A673 (cell line): ENCODE measurements at regions not wholly inside any gene's neighbourhood (a gene's known extent, or its start where the extent isn't known, plus 50 kb on each side); places are given as distances from the start of the nearest gene placed in this dataset.
"Not testable (repeated sequence)": the region's sequence is repeated elsewhere in the genome, so short reads cannot be mapped to it uniquely, and the experiment has no call there.

Experiments
- BruUV-seq: library from RNA; stranded (reverse); fragments of 400-500 nt; replicated peaks from 2 replicates; lab custom pipeline; 2021; lab: Mats Ljungman, UMichigan
- CTCF ChIA-PET: fragments of 300-600 bp; sonication (Branson Sonifier 250); formaldehyde crosslinking; loops from one replicate; lab custom pipeline; 2022; ENCODE audit warnings: antibody characterized with exemption; lab: Charles Lee
- POLR2A ChIA-PET: fragments of 300-600 bp; sonication (Branson Sonifier 250); formaldehyde crosslinking; loops from one replicate; lab custom pipeline; 2022; ENCODE audit warnings: antibody characterized with exemption; ENCODE audit not compliant: low non-redundant PET; lab: Charles Lee
- DNase-seq: peaks from one replicate; pipeline ENCODE4 v3.0.0-alpha.2; 2015; ENCODE audit warnings: low spot score
- H3K27ac ChIP-seq: fragments of 200-600 bp; sonication (generic); 2 replicates; pipeline ENCODE4 v1.5.1; 2016; ENCODE audit warnings: mixed run types, low read depth, mild to moderate bottlenecking, mixed read lengths, antibody characterized with exemption, low read length; ENCODE audit not compliant: poor library complexity, severe bottlenecking
- H3K27me3 ChIP-seq: fragments of 200-600 bp; sonication (generic); replicated peaks from 2 replicates; pipeline ENCODE4 v1.6.1; 2017; ENCODE audit warnings: mixed run types, low read depth, mild to moderate bottlenecking, mixed read lengths, antibody characterized with exemption, low read length; ENCODE audit not compliant: insufficient read depth, poor library complexity
- H3K36me3 ChIP-seq: fragments of 200-600 bp; sonication (generic); 2 replicates; pipeline ENCODE4 v1.6.1; 2016; ENCODE audit warnings: mixed run types, mild to moderate bottlenecking, mixed read lengths, antibody characterized with exemption, low read length; ENCODE audit not compliant: insufficient read depth, poor library complexity, severe bottlenecking
- H3K4me1 ChIP-seq: fragments of 200-600 bp; sonication (generic); 2 replicates; pipeline ENCODE4 v1.6.1; 2017; ENCODE audit warnings: mixed run types, mild to moderate bottlenecking, mixed read lengths, antibody characterized with exemption, low read length; ENCODE audit not compliant: insufficient read depth, poor library complexity, severe bottlenecking
- H3K4me3 ChIP-seq: fragments of 200-600 bp; sonication (generic); 2 replicates; pipeline ENCODE4 v1.5.1; 2016; ENCODE audit warnings: low read depth, mixed run types, mild to moderate bottlenecking, mixed read lengths, low read length; ENCODE audit not compliant: poor library complexity, severe bottlenecking
- H3K9me3 ChIP-seq: fragments of 200-600 bp; sonication (generic); 2 replicates; pipeline ENCODE4 v1.6.1; 2016; ENCODE audit warnings: mixed run types, low read depth, mild to moderate bottlenecking, mixed read lengths, antibody characterized with exemption, low read length; ENCODE audit not compliant: poor library complexity, severe bottlenecking
- EZH2 ChIP-seq: fragments of 200-600 bp; sonication (generic); IDR thresholded peaks from 2 replicates; pipeline ENCODE4 v1.6.1; 2017; ENCODE audit warnings: borderline replicate concordance, low read depth, mild to moderate bottlenecking, mixed read lengths, antibody characterized with exemption, low read length; ENCODE audit not compliant: poor library complexity, severe bottlenecking
- intact Hi-C: fragments of 100-400 bp; cut with micrococcal nuclease; formaldehyde crosslinking; loops from one replicate; pipeline ENCODE4 v1.10.0; 2022; ENCODE audit not compliant: unreplicated experiment
- TF ChIP-seq, protein P1 (sequence below): fragments of 300-800, 200-600 bp; sonication (generic); conservative IDR thresholded peaks from 2 replicates; pipeline ENCODE4 v1.5.1; 2017; ENCODE audit warnings: low read depth, mild to moderate bottlenecking, antibody characterized with exemption, low read length, moderate library complexity, mixed read lengths

GRCh38 chr4:28451346-28451745, 1590.7 kb downstream of the STIM2 start:
- no TSS peak for BruUV-seq

DNA sequence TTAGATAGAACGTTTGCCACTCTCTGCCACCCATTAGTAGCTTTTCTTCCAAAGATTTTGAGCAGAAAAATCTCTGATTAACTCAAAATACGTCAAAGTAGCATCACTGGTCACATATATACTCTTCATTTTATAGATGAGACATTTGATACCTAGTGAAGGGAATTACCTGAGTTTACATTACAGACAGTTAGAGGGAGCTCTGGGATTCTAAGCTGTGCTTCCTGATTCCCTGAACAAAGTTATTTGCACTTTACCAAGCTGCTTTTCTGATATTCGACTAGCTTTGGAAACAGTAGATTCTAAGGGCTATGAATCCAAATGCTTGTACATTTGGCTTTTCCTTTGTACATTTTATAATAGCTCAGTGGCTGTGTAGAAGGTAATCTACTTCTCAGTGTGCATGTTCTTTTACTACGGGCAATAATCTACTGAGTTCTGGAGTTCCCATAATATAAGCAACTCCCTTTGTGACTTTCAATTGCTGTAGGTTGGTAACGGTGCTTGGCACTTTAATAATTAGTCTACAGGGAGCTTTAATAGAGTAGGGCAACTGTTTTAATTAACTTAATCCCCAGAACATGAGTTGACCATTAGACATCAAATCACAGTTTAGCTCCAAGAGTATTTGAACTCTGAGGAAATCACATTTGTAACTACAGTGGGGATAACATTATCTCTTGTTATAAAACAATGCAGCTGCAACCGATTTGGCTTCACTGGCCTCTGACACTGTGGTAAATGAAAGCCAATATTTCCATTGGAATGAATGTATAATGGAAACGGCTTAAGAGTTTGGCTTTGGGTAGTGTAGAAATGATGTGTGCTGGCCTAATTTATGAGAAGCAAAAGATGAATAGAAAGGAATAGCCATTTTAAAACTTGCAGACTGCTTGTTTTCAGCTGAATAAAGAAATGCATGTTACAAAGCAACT, 1602.4 kb downstream of the STIM2 start:
- intact Hi-C loops = no loop called here
- Histone ChIP-seq H3K9me3 (no peaks in the 10 kb centered on the region), H3K4me3 (no peak overlapping the region), H3K36me3 (no peaks in the 10 kb centered on the region), H3K4me1 (no peaks in the 10 kb centered on the region), H3K27ac (no peak overlapping the region), H3K27me3 (no peaks in the 10 kb centered on the region)
- CTCF ChIA-PET = no interaction called here
- TF ChIP-seq EZH2 = no peak
- TF ChIP-seq, protein P1, sequence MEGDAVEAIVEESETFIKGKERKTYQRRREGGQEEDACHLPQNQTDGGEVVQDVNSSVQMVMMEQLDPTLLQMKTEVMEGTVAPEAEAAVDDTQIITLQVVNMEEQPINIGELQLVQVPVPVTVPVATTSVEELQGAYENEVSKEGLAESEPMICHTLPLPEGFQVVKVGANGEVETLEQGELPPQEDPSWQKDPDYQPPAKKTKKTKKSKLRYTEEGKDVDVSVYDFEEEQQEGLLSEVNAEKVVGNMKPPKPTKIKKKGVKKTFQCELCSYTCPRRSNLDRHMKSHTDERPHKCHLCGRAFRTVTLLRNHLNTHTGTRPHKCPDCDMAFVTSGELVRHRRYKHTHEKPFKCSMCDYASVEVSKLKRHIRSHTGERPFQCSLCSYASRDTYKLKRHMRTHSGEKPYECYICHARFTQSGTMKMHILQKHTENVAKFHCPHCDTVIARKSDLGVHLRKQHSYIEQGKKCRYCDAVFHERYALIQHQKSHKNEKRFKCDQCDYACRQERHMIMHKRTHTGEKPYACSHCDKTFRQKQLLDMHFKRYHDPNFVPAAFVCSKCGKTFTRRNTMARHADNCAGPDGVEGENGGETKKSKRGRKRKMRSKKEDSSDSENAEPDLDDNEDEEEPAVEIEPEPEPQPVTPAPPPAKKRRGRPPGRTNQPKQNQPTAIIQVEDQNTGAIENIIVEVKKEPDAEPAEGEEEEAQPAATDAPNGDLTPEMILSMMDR = 0 out of 2 replicates have a peak, but pooled peaks have one; percentile 19
- BruUV-seq = no TSS peak
- POLR2A ChIA-PET = no interaction called here
- DNase-seq = no peak

More at GRCh38 chr4:28451346-28451745, 1590.7 kb downstream of the STIM2 start:
- no peaks in the 10 kb centered on the region for H3K9me3 ChIP-seq
- DNase-seq = no peak
- no peak overlapping the region for H3K27ac ChIP-seq
- CTCF ChIA-PET = no interaction called here
- no peaks in the 10 kb centered on the region for H3K4me1 ChIP-seq
- intact Hi-C loops = no loop called here
- H3K36me3 ChIP-seq = no peaks in the 10 kb centered on the region
- H3K27me3 ChIP-seq = no peaks in the 10 kb centered on the region
- POLR2A ChIA-PET = no interaction called here
- TF ChIP-seq, protein P1 = no peak
- no peak for TF ChIP-seq EZH2
- H3K4me3 ChIP-seq = no peak overlapping the region

GRCh38 chr4:28464823-28465222, 1604.2 kb downstream of the STIM2 start:
- no peak for TF ChIP-seq EZH2
- TF ChIP-seq, protein P1 = no peak
- DNase-seq = no peak
- no peak overlapping the region for H3K4me3 ChIP-seq
- ChIA-PET CTCF (no interaction called here), POLR2A (no interaction called here)
- no peaks in the 10 kb centered on the region for H3K27me3 ChIP-seq
- BruUV-seq = no TSS peak
- no peaks in the 10 kb centered on the region for H3K4me1 ChIP-seq
- H3K9me3 ChIP-seq = no peaks in the 10 kb centered on the region
- intact Hi-C loops = no loop called here
- no peak overlapping the region for H3K27ac ChIP-seq
- no peaks in the 10 kb centered on the region for H3K36me3 ChIP-seq

DNA sequence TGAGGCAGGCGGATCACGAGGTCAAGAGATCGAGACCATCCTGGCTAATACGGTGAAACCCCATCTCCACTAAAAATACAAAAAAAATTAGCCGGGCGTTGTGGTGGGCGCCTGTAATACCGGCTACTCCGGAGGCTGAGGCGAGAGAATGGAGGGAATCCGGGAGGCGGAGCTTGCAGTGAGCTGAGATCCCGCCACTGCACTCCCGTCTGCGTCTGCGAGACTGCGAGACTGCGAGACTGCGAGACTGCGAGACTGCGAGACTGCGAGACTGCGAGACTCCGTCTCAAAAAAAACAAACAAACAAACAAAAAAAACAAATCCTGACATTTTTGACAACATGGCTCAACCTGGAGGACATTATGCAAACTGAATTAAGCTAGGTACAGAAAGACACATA, 1606.2 kb downstream of the STIM2 start:
- CTCF ChIA-PET, DNase-seq, H3K4me1 ChIP-seq, H3K9me3 ChIP-seq, POLR2A ChIA-PET, H3K4me3 ChIP-seq, H3K27ac ChIP-seq, BruUV-seq, H3K27me3 ChIP-seq, intact Hi-C loops, H3K36me3 ChIP-seq: not testable (repeated sequence)
